Gastrocnemius medialis (tissue), 4 donors: ENCODE measurements at regions not wholly inside any gene's neighbourhood (a gene's known extent, or its start where the extent isn't known, plus 50 kb on each side); places are given as distances from the start of the nearest gene placed in this dataset.

Source experiments
- CTCF ChIP-seq, 5 experiments: fragments of 450-650 bp in 3 of 5; fragments of 200-600 bp in 2 of 5; sonication (generic) in 2 of 5; IDR thresholded peaks in 4 of 5; conservative IDR thresholded peaks in 1 of 5; 1 replicate in 4 of 5; 2 replicates in 1 of 5; pipeline ENCODE4 v1.5.1; 2016 to 2019; ENCODE audit warnings: antibody characterized with exemption in 5 of 5, mild to moderate bottlenecking in 3 of 5, moderate library complexity in 3 of 5
- POLR2A ChIP-seq, 2 donors: fragments of 450-650 bp; IDR thresholded peaks; one replicate each; pipeline ENCODE4 v1.6.1; 2017; ENCODE audit warnings: antibody characterized with exemption in 2 of 2, mild to moderate bottlenecking in 2 of 2, moderate library complexity in 2 of 2

DNA sequence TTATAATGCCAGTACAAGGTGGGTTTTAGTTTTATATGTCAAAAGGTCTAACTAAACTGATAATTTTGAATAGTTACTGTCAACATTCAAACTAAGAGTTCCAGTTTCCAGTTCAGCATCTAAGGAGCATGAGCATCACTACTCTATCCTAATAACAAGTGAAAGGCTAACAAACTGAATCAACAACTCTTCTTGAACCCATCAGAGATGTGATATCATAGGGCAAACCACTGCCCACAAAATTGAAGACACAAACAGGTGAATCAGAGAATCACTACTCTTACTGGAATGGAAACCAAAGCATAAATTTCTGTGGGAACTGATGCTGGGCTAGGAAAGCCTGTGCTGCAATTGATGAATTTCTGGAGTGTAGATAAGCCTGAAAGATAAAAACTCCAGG lies 140.7 kb upstream of the GRIP1 start:
- TF ChIP-seq CTCF (IDR thresholded peaks at IDR 0.05 in 4 of 5, conservative IDR thresholded peaks at IDR 0.05 in 1 of 5) (no peak), POLR2A (IDR thresholded peaks at IDR 0.05) (no peak)
